Esophagus squamous epithelium (tissue), 4 donors: ENCODE measurements at regions not wholly inside any gene's neighbourhood (a gene's known extent, or its start where the extent isn't known, plus 50 kb on each side); places are given as distances from the start of the nearest gene placed in this dataset.

ENCODE experiments used
- CTCF ChIP-seq, 6 experiments: fragments of 450-650 bp in 4 of 6; fragments of 200-600 bp in 2 of 6; sonication (generic) in 2 of 6; IDR thresholded peaks; one replicate each; pipeline ENCODE4 v1.5.1; 2016 to 2019; ENCODE audit warnings: antibody characterized with exemption in 6 of 6, mild to moderate bottlenecking in 4 of 6, moderate library complexity in 4 of 6
- POLR2A ChIP-seq, 4 donors: fragments of 450-650 bp; IDR thresholded peaks; one replicate each; pipeline ENCODE4 v1.6.1; 2017; ENCODE audit warnings: antibody characterized with exemption in 4 of 4, mild to moderate bottlenecking in 4 of 4, moderate library complexity in 3 of 4

- TF ChIP-seq POLR2A (IDR thresholded peaks at IDR 0.05) (no peak), CTCF (IDR thresholded peaks at IDR 0.05) (no peak)
Measured at GRCh38 chr4:140308366-140309123, 64.9 kb upstream of the SCOC start.
